Activated B cell treated with CpG ODN at 0.5 μM for 24 hours (primary cell): ENCODE measurements at regions not wholly inside any gene's neighbourhood (a gene's known extent, or its start where the extent isn't known, plus 50 kb on each side); places are given as distances from the start of the nearest gene placed in this dataset.

ENCODE experiments used
- ATAC-seq: fragments of 200-7000 bp; cut with Tn5 transposase; one replicate; pipeline ENCODE4 v1.10.0; 2021; ENCODE audit warnings: low read depth, mild to moderate bottlenecking, moderate library complexity
- CTCF ChIA-PET: fragments of 350-600 bp; sonication (Branson Sonifier 250); formaldehyde crosslinking; loops from one replicate; lab custom pipeline; 2021; ENCODE audit warnings: antibody characterized with exemption; lab: Charles Lee
- POLR2A ChIA-PET: fragments of 350-600 bp; sonication (Branson Sonifier 250); formaldehyde crosslinking; loops from one replicate; lab custom pipeline; 2021; ENCODE audit warnings: antibody characterized with exemption; lab: Charles Lee
- DNase-seq: peaks from one replicate; pipeline ENCODE4 v3.0.0; 2022
- H3K27ac Mint-ChIP-seq: one replicate; pipeline ENCODE4 v1.8.0; 2020; ENCODE audit warnings: mixed read lengths
- H3K27me3 Mint-ChIP-seq: one replicate; pipeline ENCODE4 v1.8.0; 2021; ENCODE audit warnings: mixed read lengths
- H3K36me3 Mint-ChIP-seq: one replicate; pipeline ENCODE4 v1.8.0; 2021; ENCODE audit warnings: low read depth, mixed read lengths
- H3K4me1 Mint-ChIP-seq: one replicate; pipeline ENCODE4 v1.8.0; 2021; ENCODE audit warnings: mixed read lengths
- H3K4me3 Mint-ChIP-seq: one replicate; pipeline ENCODE4 v1.8.0; 2020; ENCODE audit warnings: mild to moderate bottlenecking, mixed read lengths
- H3K9me3 Mint-ChIP-seq: one replicate; pipeline ENCODE4 v1.8.0; 2020; ENCODE audit warnings: mixed read lengths
- CTCF ChIP-seq: fragments of 200-600 bp; IDR thresholded peaks from one replicate; pipeline ENCODE4 v1.8.0; 2022; ENCODE audit warnings: antibody characterized with exemption, mild to moderate bottlenecking
- intact Hi-C: fragments of 100-400 bp; cut with micrococcal nuclease; formaldehyde crosslinking; loops from one replicate; pipeline ENCODE4 v1.15.1; 2024

GRCh38 chr17:52505601-52506000 lies 347.1 kb upstream of the CA10 start:
- intact Hi-C loops = no loop called here
- ATAC-seq (no peak), DNase-seq (no peak)
- Mint-ChIP-seq H3K27me3 (no peaks in the 10 kb centered on the region), H3K9me3 (peaks cover 8% of the 10 kb centered on the region), H3K4me3 (no peak overlapping the region), H3K27ac (no peak overlapping the region), H3K4me1 (no peaks in the 10 kb centered on the region), H3K36me3 (no peaks in the 10 kb centered on the region)
- POLR2A ChIA-PET = no interaction called here
- CTCF ChIA-PET = no interaction called here
- TF ChIP-seq CTCF = no peak

GRCh38 chr17:52504081-52504480 lies 345.6 kb upstream of the CA10 start:
- Mint-ChIP-seq H3K36me3 (no peaks in the 10 kb centered on the region), H3K4me1 (no peaks in the 10 kb centered on the region), H3K27me3 (no peaks in the 10 kb centered on the region), H3K9me3 (peaks cover 8% of the 10 kb centered on the region), H3K4me3 (no peak overlapping the region), H3K27ac (no peak overlapping the region)
- ATAC-seq = no peak
- TF ChIP-seq CTCF = no peak
- no peak for DNase-seq
- intact Hi-C loops = no loop called here
- ChIA-PET CTCF (no interaction called here), POLR2A (no interaction called here)

GRCh38 chr17:52495646-52496045 lies 337.1 kb upstream of the CA10 start:
- no peak for TF ChIP-seq CTCF
- no peak for ATAC-seq
- no peak overlapping the region for H3K4me3 Mint-ChIP-seq
- H3K9me3 Mint-ChIP-seq = peaks cover 12% of the 10 kb centered on the region
- intact Hi-C loops = no loop called here
- no peak overlapping the region for H3K27ac Mint-ChIP-seq
- CTCF ChIA-PET = no interaction called here
- H3K36me3 Mint-ChIP-seq = no peaks in the 10 kb centered on the region
- POLR2A ChIA-PET = no interaction called here
- H3K4me1 Mint-ChIP-seq = no peaks in the 10 kb centered on the region
- DNase-seq = no peak
- no peaks in the 10 kb centered on the region for H3K27me3 Mint-ChIP-seq

GRCh38 chr17:52482271-52482670 lies 323.8 kb upstream of the CA10 start:
- ATAC-seq (no peak), DNase-seq (no peak)
- intact Hi-C loops = no loop called here
- no peaks in the 10 kb centered on the region for H3K4me1 Mint-ChIP-seq
- peaks cover 6% of the 10 kb centered on the region for H3K9me3 Mint-ChIP-seq
- no peaks in the 10 kb centered on the region for H3K27me3 Mint-ChIP-seq
- H3K36me3 Mint-ChIP-seq = no peaks in the 10 kb centered on the region
- ChIA-PET POLR2A (no interaction called here), CTCF (no interaction called here)
- no peak overlapping the region for H3K4me3 Mint-ChIP-seq
- no peak overlapping the region for H3K27ac Mint-ChIP-seq
- TF ChIP-seq CTCF = no peak

GRCh38 chr17:52477824-52478699 lies 319.5 kb upstream of the CA10 start:
- ChIA-PET POLR2A (no interaction called here), CTCF (no interaction called here)
- Mint-ChIP-seq H3K4me3 (no peak overlapping the region), H3K9me3 (peaks cover 5% of the 10 kb centered on the region), H3K27me3 (no peaks in the 10 kb centered on the region), H3K27ac (no peak overlapping the region), H3K4me1 (no peaks in the 10 kb centered on the region), H3K36me3 (no peaks in the 10 kb centered on the region)
- DNase-seq = no peak
- no peak for ATAC-seq
- intact Hi-C loops = no loop called here
- no peak for TF ChIP-seq CTCF
